GM12878 (cell line): ENCODE measurements at regions not wholly inside any gene's neighbourhood (a gene's known extent, or its start where the extent isn't known, plus 50 kb on each side); places are given as distances from the start of the nearest gene placed in this dataset.

Experiments used
- BCL3 ChIP-seq: IDR thresholded peaks from 2 replicates; pipeline ENCODE4 v1.6.1; 2011; ENCODE audit warnings: borderline replicate concordance, low read depth, mild to moderate bottlenecking, moderate library complexity, low read length; ENCODE audit not compliant: insufficient read depth, poor library complexity, severe bottlenecking
- BCLAF1 ChIP-seq: fragments of 450-650 bp; IDR thresholded peaks from 2 replicates; pipeline ENCODE4 v1.6.1; 2017; ENCODE audit warnings: antibody characterized with exemption, mild to moderate bottlenecking, moderate library complexity
- CTCF ChIP-seq, 3 experiments: IDR thresholded peaks in 2 of 3; conservative IDR thresholded peaks in 1 of 3; 2 replicates each; pipeline ENCODE4 v1.5.1; 2011; ENCODE audit warnings: low read depth in 3 of 3, low read length in 3 of 3, mild to moderate bottlenecking in 3 of 3, control low read depth in 2 of 3, moderate library complexity in 2 of 3, inconsistent platforms in 1 of 3, mixed read lengths in 1 of 3; ENCODE audit not compliant: control insufficient read depth in 2 of 3, insufficient read depth in 1 of 3; ENCODE audit errors: extremely low read depth in 1 of 3
- FOXK2 ChIP-seq: fragments of 450-650 bp; IDR thresholded peaks from 2 replicates; pipeline ENCODE4 v1.6.1; 2017; ENCODE audit warnings: mild to moderate bottlenecking, moderate library complexity
- HDAC6 ChIP-seq: fragments of 200-600 bp; sonication (generic); IDR thresholded peaks from one replicate; pipeline ENCODE4 v1.8.0; 2017; ENCODE audit warnings: antibody characterized with exemption; ENCODE audit not compliant: unreplicated experiment
- IKZF2 ChIP-seq, 2 experiments: fragments of 450-650 bp; IDR thresholded peaks; 2 replicates each; pipeline ENCODE4 v1.6.1; 2017; ENCODE audit warnings: mild to moderate bottlenecking in 2 of 2, moderate library complexity in 2 of 2
- RBBP5 ChIP-seq: fragments of 200-600 bp; sonication (generic); conservative IDR thresholded peaks from 2 replicates; pipeline ENCODE4 v1.6.1; 2016
- WRNIP1 ChIP-seq: IDR thresholded peaks from 2 replicates; pipeline ENCODE4 v1.6.1; 2011; ENCODE audit warnings: low read depth, low read length, improper control_type of control experiment, borderline replicate concordance
- ZNF622 ChIP-seq: fragments of 450-650 bp; IDR thresholded peaks from 2 replicates; pipeline ENCODE4 v1.6.1; 2017; ENCODE audit warnings: mild to moderate bottlenecking, inconsistent platforms
- TF ChIP-seq, protein P1 (sequence below): IDR thresholded peaks from 2 replicates; pipeline ENCODE4 v1.6.1; 2012; ENCODE audit warnings: low read depth, low read length, improper control_type of control experiment
- TF ChIP-seq, protein P2 (sequence below): fragments of 450-650 bp; IDR thresholded peaks from 2 replicates; pipeline ENCODE4 v1.6.1; 2017; ENCODE audit warnings: mild to moderate bottlenecking

DNA sequence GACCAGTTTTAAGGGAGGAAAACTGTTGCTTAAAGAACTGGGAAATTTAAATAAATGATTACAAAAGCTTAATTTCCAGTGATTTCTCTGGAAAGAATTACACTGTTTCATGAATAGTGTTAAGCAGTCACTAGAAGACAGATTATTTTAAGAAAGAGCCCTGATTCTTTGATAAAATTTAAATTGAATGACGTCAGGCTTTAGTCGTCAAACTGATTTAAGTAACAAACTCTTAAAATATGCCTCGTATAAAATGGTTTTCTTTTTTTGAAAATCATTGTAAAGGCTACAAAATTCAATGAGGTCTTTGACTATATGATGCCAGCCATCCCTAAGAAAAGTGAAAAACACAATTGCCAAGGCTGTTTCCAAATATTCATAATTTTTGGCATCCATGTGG, 465.0 kb downstream of the NR4A2 start (continued):
- TF ChIP-seq CTCF (IDR thresholded peaks at IDR 0.05 in 2 of 3, conservative IDR thresholded peaks at IDR 0.05 in 1 of 3; ENCODE audit: control insufficient read depth in 2 of 3, extremely low read depth in 1 of 3, insufficient read depth in 1 of 3, low read depth in 3 of 3, low read length in 3 of 3) = no peak
- no peak for TF ChIP-seq WRNIP1
- TF ChIP-seq, protein P1, sequence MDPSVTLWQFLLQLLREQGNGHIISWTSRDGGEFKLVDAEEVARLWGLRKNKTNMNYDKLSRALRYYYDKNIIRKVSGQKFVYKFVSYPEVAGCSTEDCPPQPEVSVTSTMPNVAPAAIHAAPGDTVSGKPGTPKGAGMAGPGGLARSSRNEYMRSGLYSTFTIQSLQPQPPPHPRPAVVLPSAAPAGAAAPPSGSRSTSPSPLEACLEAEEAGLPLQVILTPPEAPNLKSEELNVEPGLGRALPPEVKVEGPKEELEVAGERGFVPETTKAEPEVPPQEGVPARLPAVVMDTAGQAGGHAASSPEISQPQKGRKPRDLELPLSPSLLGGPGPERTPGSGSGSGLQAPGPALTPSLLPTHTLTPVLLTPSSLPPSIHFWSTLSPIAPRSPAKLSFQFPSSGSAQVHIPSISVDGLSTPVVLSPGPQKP = no peak
- TF ChIP-seq HDAC6 = no peak
- TF ChIP-seq RBBP5 = no peak
- no peak for TF ChIP-seq ZNF622
- no peak for TF ChIP-seq IKZF2 (IDR thresholded peaks at IDR 0.05)
- no peak for TF ChIP-seq BCL3
- TF ChIP-seq, protein P2, sequence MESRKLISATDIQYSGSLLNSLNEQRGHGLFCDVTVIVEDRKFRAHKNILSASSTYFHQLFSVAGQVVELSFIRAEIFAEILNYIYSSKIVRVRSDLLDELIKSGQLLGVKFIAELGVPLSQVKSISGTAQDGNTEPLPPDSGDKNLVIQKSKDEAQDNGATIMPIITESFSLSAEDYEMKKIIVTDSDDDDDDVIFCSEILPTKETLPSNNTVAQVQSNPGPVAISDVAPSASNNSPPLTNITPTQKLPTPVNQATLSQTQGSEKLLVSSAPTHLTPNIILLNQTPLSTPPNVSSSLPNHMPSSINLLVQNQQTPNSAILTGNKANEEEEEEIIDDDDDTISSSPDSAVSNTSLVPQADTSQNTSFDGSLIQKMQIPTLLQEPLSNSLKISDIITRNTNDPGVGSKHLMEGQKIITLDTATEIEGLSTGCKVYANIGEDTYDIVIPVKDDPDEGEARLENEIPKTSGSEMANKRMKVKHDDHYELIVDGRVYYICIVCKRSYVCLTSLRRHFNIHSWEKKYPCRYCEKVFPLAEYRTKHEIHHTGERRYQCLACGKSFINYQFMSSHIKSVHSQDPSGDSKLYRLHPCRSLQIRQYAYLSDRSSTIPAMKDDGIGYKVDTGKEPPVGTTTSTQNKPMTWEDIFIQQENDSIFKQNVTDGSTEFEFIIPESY = no peak
- no peak for TF ChIP-seq FOXK2
- no peak for TF ChIP-seq BCLAF1
